ENCODE measurements at regions not wholly inside any gene's neighbourhood (a gene's known extent, or its start where the extent isn't known, plus 50 kb on each side); places are given as distances from the start of the nearest gene placed in this dataset.

GRCh38 chr4:129246910-129247461, 151.0 kb downstream of the C4orf33 start:
- in situ Hi-C loops (cut with MboI): no loop called here
- TF ChIP-seq E2F8 (IDR thresholded peaks at IDR 0.05; ENCODE audit: low read depth, partially characterized antibody) (no peak), KLF13 (tag; IDR thresholded peaks at IDR 0.05; ENCODE audit: borderline replicate concordance, low read depth) (no peak), ZNF431 (CRISPR knock-in tag; IDR thresholded peaks at IDR 0.05) (no peak), TCF7L2 (IDR thresholded peaks at IDR 0.05; ENCODE audit: low read depth, low read length) (no peak), SNIP1 (IDR thresholded peaks at IDR 0.05; ENCODE audit: low read depth) (no peak), SMARCB1 (IDR thresholded peaks at IDR 0.05; ENCODE audit: insufficient read length, low read depth) (no peak), NR3C1 (CRISPR knock-in tag; IDR thresholded peaks at IDR 0.05) (no peak), SIN3B (IDR thresholded peaks at IDR 0.05; ENCODE audit: low read depth) (no peak), KLF6 (CRISPR knock-in tag; IDR thresholded peaks at IDR 0.05; ENCODE audit: borderline replicate concordance) (no peak), MLX (CRISPR knock-in tag; conservative IDR thresholded peaks at IDR 0.05) (no peak), HDAC8 (tag; IDR thresholded peaks at IDR 0.05) (no peak), SMAD3 (CRISPR knock-in tag; conservative IDR thresholded peaks at IDR 0.05) (no peak), SIN3A (IDR thresholded peaks at IDR 0.05; ENCODE audit: borderline replicate concordance in 2 of 2, control insufficient read depth in 1 of 2, low read depth in 2 of 2, low read length in 2 of 2) (no peak), MYNN (IDR thresholded peaks at IDR 0.05) (no peak), MYNN (CRISPR knock-in tag; IDR thresholded peaks at IDR 0.05) (no peak)
- POLR2A ChIA-PET: no interaction called here
- no peak for ATAC-seq
- CTCF ChIA-PET (ENCODE audit: low intra/inter-chr PET ratio): no interaction called here
- Histone ChIP-seq H3K9me1 (ENCODE audit: control insufficient read depth, insufficient read depth, low read length) (no peaks in the 10 kb centered on the region), H3K4me3 (no peak overlapping the region), H3K27me3 (ENCODE audit: control insufficient read depth in 2 of 2, insufficient read depth in 2 of 2, low read length in 2 of 2) (peaks cover 0 to 5% of the 10 kb centered on the region in 2 experiments; a peak in 2 of 5 replicates), H2AFZ (ENCODE audit: low read depth, low read length) (no peak overlapping the region), H3K4me2 (ENCODE audit: insufficient read depth, low read length) (no peak overlapping the region), H3K9me3 (replicated peaks; ENCODE audit: control insufficient read depth, insufficient read depth, low read depth, low read length) (no peaks in the 10 kb centered on the region), H3K4me1 (replicated peaks in 1 of 2; ENCODE audit: control insufficient read depth in 2 of 2, insufficient read depth in 2 of 2, low read length in 2 of 2) (no peaks in the 10 kb centered on the region), H3K27ac (ENCODE audit: extremely low read depth, low read depth, low read length) (no peak overlapping the region), H3K36me3 (ENCODE audit: control insufficient read depth, insufficient read depth, low read length) (no peaks in the 10 kb centered on the region), H3K79me2 (ENCODE audit: control insufficient read depth, insufficient read depth, low read length) (no peaks in the 10 kb centered on the region), H3K9ac (ENCODE audit: insufficient read depth in 1 of 2, low read depth in 2 of 2, low read length in 2 of 2) (no peak overlapping the region), H4K20me1 (replicated peaks; ENCODE audit: control insufficient read depth, insufficient read depth, low read length) (no peaks in the 10 kb centered on the region)
- intact Hi-C loops (cut with micrococcal nuclease): no loop called here
- FAIRE-seq: no peak
- 12% methylated on average over 15 of the region's 15 CpGs for WGBS (ENCODE audit: insufficient coverage, low coverage, missing lambda C conversion rate)
- no TSS peak for BruUV-seq (replicated peaks)
- DNase-seq (ENCODE audit: extremely low read depth in 1 of 4, low spot score in 3 of 4): no peak
